HG03175 (cell line): ENCODE measurements at regions not wholly inside any gene's neighbourhood (a gene's known extent, or its start where the extent isn't known, plus 50 kb on each side); places are given as distances from the start of the nearest gene placed in this dataset.

ENCODE experiments used
- ATAC-seq: cut with Tn5 transposase; IDR thresholded peaks from one replicate; pipeline ENCODE4 v1.9.1; 2021; ENCODE audit warnings: mild to moderate bottlenecking, moderate library complexity; ENCODE audit not compliant: unreplicated experiment

DNA sequence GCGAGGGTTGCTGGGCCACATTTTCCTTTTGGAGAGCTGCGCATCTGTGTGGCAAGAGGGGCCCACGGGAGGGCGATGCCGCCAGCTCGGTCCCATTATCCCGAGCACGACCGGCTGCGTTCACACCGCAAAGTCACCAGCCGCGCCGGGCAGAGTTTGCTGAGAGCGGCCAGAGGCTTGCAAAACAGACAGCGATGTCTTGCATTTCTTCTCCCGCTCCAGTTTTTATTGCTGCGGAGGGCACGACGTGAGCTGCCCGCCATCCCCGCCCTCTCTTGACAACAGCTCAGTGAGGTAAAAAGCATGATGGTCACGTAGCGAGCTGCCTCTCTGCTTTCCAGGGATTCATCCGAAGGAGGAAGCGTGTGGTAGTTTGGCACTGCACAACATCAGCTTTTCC is 102.1 kb upstream of the TENM3 start:
- ATAC-seq: no peak

DNA sequence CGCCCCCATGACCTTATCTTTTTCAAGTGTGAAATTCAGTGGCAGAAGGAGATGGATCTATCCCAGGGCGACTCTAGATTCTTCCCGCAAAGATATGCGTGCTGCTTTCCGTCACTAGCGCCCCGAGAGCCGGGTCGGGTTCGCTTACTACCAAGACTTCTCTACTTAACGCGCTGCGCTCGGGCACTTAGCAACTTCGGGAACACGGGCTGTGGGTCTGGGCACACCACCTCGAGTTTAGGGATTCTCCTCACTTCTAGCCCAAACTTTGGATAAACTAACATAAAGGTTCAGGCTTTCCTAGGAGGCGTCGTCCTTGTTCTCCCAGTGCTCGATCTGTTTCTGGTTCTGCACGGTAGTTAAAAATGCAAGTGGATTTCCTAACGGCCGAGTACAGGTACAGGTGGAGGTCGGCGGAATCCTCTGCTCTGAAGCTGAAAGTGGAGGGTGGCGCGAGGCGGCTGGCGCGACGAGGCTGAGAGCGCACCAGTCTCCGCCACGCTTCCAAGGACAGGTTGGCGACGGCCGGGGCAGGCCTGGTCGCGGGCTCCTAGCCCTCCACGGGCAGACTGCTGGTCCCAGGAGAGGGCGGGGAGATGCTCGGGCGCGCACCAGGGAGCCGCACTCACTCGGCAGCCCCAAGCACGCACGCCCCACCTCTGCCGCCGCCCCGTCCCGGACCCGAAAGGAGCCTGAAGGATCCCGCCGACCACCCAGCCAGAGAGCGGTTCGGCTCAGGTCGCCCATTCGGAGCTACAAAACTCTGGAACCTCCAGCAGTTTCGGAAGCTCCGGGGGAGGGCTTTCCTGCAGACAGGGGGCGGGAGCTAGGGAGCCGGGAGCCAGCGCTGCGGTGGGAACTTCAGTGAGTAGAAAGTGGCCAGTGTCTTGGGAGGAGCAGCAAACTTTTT is 100.8 kb upstream of the TENM3 start:
- no peak for ATAC-seq

DNA sequence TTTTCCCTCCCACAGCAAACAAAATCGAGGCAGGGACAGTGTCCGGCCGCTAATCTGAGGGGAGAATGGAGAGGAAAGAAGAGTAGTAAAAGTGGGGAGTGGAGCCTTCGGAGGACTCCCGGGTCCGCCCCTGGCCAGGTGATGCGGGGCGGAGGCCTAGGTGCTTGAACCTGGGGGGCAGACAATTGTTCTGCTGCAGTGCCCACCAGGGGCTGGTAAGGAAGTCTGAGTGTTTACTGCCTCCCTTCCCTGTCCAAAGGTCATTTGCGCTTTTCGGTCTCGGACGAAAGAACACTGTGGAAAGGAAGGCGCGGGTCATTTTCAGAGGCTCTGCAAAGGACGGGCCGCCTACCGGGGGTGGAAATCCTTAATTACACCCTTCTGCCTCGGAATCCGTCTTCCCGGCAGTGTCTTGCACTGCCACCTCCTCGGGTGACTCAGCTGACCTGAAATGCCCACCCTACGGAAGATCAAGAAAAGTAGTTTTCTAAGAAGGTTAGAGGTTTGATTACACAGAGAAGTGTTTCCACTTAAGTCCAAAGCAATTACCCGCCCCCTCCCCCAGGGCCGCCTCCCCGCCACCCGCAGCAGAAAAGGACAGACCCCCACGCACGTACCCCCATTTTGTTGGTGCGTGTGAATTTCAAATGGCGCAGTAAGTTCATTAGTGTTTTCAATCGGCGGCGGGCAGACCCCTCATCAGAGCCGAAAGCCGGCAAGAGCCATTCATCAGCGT is 99.9 kb upstream of the TENM3 start:
- ATAC-seq: no peak

DNA sequence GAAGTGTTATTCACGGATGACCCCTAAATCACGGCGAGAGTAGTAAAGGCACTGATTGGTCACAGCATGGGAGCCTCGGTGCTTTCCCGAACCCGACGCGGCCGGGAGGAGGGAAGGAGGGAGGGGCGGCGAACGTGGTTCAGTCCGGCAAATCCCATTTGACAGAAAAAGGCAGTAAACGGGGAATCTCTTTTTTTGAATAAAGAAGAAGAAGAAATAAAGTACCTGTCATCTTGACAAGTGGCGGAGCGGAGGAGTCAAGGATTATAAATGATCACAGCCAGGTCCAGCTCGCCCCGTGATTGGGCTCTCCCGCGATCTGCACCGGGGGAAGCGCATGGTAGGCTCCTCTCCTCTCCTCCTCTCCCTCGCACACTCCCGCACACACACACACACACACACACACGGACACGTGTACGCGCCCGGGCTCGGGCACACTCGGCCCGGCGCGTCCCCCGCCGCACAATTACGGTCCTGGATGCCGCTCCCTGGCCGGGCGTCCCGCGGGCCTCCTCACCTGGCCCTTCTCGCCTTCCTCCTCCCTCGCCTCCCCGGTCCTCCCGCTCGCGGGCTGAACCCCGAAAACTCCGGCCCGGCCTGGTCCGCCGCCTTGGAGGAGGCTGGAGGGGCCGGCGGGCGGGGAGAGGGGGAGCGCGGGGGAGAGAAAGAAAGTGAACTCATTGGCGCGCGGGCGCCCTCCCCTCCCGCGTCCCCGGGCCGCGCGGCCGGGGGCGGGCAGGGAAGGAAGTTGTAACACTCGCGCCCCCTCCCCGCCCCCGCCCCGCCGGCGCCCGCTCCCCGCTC is 99.2 kb upstream of the TENM3 start:
- peak; percentile 16 for ATAC-seq

DNA sequence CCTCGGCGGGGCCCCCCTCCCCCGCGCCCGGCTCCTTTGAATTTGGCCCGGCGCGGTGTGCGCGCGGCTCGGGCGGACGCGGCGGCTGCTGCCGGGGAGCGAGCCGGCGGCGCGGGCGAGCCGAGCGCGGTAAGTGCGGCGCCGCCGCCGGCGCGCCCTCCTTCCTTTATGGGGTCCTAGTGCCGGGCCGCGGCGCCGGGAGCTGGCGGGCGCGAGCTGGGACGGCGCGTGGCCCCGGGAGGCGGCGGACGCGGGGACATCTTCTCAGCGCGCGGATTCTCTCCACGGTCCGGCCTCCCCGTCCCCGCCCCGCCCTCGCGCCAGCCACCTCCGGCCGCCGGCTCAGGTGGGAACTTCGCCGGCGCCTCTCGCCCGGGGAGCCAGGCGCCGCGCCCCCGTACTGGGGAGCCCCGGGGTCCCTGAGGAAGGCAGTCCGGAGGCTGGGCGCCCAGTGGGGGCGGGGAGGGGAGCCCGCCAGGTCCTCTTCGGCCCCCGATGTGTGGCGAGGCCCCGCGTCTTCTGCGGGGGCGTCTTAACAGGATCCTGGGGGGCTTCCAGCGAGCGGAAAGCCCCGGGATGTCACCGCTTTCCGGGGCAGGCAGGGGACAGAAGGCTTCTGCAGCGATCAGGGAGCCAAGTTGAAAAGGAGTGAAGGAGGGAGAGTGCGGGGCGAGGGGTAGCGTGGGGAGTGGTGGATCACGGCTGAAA is 98.4 kb upstream of the TENM3 start:
- peak; percentile 47 for ATAC-seq

DNA sequence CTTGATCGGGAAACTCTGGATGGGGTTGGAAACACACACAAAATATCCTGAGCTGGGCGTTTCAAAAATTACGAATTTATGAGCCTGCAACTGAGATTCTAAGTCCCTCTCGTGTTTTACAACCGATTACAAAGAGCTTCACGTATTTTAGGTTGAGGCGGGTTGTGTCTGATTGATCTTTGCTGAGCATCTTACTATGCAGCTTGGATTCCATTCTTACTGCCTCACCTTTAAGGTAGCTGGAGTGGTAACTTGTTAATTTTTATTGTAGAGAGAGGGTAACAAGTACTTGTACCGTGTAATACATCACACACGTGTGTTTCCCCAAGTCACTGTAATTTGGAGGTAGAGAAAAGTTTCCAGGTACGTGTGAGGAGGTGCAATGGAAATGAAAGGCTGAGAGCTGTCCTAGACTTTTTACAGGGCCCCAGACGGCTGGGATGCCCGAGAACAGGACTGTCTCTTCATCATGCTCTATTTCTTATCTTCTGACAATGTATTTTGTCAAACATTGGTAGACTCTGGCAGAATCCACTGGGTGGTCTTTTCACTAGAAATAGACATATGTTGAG is 97.8 kb upstream of the TENM3 start:
- ATAC-seq: no peak

DNA sequence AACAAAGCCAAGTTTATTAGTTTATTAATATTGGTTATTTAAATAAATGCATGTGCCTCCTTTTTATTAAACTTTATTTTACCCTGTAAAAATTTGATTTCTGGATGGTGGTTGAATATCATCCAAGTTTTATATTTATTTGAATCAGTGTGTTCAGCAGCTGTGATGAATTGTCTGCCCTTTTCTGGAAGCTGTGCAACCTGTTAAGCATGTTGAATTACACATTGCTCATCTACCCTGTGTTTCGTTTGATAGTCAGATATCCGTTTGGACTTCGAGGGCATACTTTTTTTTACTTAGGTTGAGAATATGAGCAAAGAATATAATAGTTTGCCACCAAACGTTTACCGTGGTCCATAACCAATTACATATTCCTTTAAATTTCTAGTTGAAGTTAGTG is 95.8 kb upstream of the TENM3 start:
- no peak for ATAC-seq

DNA sequence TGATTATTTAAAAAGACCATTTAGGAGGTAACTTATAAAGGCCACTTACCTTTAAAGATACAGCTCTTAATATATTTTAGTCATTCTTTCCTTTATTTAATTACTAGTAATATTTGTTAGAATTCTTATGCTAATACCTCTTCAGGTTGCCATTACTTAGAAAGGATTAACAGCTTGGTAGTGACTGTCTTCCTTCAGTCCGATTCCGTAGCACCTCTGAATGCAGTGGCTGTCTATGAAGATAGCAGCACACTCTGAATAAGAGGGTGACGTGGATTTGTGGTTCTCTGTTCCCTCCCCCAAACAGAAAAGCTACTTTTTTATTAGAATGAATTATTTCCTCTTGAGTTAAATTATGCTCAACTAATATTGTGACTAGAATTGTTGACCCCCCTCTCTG is 92.6 kb upstream of the TENM3 start:
- no peak for ATAC-seq

DNA sequence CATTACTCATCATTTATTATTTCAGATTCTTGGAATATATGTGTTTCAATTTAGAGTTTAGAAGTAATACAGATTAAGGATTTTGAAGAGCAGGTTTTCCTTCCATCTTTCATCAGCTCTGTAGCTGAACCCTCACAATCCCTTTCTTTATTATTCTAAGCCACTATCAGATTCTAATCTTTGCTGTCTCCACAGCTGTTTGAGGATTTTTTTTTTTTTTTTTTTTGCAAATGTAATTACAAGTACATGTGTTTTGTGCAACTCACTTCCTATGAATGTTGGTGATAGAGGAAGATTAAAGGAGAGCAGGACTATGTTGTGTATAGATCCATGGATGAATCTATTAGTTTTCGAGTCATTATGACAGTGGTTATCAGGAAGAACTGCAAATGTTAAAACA is 87.4 kb upstream of the TENM3 start:
- ATAC-seq: no peak

DNA sequence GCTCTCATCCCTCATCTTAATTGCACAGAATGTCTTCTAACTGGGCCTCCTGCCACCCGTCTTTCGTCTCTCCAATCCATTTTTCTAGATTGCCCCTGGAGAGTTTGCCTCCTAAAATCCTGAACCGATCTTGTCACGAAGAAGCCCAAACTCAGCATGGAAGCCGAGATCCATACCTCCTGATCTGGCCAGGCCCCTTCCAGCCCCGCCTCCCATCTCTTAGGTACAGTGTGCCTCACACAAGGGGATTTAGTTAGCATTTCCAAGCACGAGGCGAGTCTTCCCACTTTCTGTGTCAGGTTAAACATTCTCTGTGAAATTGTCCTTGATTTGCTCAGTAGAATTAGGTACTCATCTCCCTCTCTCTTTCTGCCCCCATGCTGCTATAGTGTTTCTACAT is 80.0 kb upstream of the TENM3 start:
- no peak for ATAC-seq

DNA sequence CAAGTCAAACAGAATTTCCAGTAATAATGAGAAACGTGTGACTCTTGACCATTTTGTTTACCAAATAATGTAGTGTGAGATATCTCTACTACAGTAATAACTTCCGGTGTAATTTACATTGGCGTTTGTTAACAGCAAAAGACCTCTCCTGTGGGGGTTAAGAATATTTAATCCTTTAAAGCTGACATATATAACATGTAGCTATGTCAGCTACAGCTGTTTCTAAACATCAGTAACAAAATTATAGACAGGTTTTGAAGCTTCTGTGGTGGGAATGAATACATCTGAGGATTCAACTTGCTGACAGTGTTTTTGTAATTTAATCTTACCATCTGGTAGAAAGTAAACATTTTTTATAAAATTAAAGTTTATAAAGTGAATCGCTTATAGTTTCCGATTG is 73.6 kb upstream of the TENM3 start:
- no peak for ATAC-seq

DNA sequence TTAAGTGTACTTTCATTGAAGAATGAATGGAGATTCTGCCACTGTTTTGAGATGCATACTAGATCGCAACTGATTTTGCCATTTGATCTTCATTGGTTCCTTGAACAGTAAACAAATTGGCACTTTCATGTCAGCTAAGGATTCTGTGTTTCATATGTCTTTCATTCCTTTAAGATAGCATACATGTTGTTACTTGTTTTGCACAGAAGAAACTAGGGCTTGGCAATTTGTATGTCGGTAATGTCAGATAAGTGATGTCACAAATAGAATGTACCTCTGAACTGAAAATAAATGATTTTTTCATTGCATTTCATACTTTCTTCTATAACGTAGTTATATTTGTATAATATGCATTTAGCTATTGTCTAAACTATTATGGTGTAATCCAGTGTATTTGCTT is 73.2 kb upstream of the TENM3 start:
- ATAC-seq: no peak

DNA sequence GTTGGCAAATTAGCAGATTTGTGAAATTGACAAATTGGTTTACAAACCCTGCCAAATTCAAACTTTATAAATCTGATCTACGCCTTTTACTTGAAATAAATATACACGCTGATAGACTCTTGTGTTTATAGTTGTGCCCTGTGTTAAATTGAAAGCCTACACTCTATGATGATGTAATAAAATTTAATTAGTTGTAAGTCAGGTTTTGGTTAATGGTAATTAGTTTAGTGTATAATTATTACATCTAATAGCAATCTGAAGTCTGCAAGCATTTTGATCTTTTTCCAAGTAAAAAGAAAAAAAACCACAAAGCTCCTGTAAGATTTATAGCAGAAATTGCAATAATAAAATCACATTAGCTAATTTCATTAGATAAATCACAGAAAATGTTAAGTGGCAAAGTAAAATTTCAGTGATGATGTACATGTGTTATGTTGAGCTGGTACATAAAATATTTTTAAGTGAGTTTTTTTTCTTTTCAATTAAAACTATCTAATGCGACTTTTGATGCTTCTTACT is 72.7 kb upstream of the TENM3 start:
- ATAC-seq: no peak

DNA sequence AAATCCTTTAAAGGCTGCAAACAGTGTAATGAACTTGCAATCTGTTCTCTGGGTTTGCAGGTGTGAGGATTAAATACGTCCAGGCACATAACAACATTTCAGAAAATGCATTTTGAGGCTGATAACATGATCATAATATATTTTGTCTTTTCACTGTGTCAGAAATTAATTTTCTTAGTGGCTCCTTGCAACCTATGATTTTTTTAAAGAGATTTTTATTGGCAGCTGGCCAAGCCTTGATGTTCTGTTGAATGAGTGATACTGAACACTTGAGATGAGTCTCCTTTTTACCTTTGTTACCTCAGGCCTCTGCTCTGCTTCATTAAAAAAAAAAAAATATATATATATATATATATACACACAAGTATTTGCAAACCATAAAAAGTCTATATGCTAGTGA is 68.2 kb upstream of the TENM3 start:
- ATAC-seq: no peak

DNA sequence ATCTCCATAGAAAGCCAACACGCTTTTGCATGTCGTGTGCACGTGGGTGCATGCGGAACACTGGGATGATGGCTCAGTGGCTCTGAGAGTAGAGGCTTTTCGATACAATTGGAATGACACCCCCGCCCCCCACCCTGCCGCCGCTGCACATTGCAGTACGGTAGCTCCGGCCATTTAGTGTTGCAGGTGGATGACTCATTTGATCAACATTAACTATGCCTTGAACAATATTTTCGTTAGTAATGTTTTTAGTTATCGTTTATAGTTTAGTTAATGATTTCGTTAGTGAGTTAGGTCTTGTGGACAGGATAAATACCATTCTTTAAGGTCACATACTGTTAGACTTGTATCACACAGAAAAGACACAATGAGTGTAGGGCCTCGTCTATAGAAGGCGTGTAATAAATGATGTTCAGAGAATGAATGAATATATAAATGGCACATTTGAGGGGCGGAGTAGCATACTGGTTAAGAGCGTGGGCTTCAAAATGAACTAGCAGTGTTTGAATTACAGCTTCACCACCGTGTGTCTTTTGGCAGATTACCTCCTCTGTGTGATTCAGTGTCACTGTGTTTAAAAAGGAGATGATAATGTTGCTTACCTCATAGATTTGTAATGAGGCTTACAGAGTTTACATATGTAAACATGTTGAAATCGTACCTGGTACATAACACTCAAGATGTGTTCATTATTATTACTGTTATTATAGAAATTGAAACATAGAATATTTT is 67.2 kb upstream of the TENM3 start:
- ATAC-seq: no peak

DNA sequence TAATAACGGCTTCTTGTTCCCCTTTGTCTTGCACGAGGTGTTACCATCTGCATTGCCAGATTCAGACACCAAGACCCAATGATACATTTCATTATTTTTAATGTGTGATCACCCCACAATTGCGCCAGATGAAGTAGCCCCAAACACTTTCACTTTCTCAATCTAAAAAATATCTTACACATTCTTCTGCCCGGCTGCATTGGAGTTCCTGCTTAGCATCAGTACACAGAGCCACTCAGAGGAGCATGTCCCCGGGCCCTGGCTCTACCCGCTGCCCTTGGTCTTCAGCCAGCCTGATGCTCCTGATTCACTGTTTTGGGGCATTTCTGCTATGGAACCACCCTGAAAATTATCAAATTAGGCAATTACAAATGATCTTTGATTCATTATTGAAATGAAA is 66.0 kb upstream of the TENM3 start:
- ATAC-seq: no peak

DNA sequence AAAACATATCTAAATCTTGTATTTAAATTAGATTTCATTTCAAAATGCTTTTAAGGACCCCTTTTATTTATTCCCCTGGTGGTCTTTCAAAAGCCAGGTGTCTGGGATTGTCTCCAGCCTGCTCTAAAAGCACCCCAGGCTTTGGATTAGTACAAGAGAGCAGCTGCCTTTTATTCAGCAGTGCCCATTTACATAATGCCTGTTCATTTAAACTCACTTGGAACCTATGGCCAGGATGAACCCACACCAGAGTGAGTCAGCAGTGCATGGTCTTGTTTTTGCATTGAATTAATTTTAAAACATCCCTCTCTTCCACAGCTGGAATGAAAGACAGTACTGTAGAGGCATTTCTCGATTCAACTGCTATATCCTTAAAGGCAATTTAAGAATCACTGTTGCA is 64.1 kb upstream of the TENM3 start:
- ATAC-seq: no peak

DNA sequence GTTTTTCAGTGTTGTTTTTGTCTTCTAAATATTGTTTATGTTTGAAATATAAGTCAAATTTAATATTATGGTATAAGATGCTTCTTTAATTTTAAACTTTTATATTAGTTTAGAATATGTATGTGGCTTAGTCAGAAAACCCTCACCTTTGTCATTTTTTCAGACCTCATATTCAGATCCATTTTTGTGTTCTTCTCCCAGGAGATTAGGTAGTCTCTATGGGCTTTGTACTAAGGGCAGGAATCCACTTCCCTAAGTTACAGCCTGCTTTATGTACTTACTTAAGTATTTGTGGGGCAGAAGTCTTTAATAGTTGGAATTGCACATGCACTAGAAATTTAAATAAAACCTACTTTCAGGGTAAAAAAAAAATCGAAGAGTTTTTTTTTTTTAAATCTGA is 63.5 kb upstream of the TENM3 start:
- ATAC-seq: no peak

DNA sequence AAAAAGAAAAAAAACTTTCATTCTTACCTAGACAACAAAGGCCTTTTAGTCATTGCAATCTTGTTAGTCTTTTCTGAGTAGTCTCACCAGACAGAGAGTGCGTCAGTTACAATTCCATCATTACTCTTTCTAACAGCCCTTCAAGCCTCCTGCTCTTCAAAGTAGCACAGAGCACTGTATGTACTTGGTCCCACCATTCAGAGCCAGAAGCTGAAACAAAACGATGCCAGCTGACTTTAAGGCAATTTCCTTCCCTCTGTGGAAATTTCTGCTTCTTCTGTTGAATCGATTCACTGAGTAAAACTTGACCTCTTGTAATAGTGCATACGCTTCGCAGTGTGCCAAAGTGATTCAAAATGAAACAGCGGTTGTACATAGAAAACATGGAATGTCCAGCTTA is 57.7 kb upstream of the TENM3 start:
- ATAC-seq: no peak

DNA sequence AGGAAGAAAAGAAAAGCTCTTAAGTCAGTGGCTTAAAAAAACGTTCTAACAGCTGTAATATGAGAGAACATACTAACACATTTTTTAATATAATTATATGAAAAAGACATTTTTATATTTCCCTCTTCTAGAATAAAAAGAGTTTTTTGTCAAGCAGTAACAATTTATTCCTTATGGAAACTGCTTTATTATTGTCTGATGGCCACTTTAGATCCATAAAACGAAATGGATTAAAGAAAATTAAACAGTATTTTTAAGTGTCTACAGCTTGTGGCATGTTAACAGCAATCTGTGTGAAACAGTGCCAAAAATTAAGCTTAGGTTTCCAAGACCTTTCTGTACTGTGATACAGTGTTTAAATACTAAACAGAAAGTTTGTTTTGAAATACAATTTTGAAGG is 55.5 kb upstream of the TENM3 start:
- no peak for ATAC-seq
